ACC112 (cell line): ENCODE measurements at regions not wholly inside any gene's neighbourhood (a gene's known extent, or its start where the extent isn't known, plus 50 kb on each side); places are given as distances from the start of the nearest gene placed in this dataset.
"Not testable (repeated sequence)": the region's sequence is repeated elsewhere in the genome, so short reads cannot be mapped to it uniquely, and the experiment has no call there.

Experiments
- H2AFZ ChIP-seq: fragments of 200-600 bp; sonication (generic); one replicate; pipeline ENCODE4 v1.6.0; 2017; ENCODE audit warnings: antibody characterized with exemption, low read length; ENCODE audit not compliant: unreplicated experiment
- H3K27ac ChIP-seq: fragments of 200-600 bp; sonication (generic); 2 replicates; pipeline ENCODE4 v1.5.1; 2014; ENCODE audit warnings: low read depth, mild to moderate bottlenecking, antibody characterized with exemption, low read length, moderate library complexity
- H3K27me3 ChIP-seq: fragments of 200-600 bp; sonication (generic); 2 replicates; pipeline ENCODE4 v1.6.1; 2014; ENCODE audit warnings: mild to moderate bottlenecking, antibody characterized with exemption, low read length, moderate library complexity, mixed read lengths; ENCODE audit not compliant: insufficient read depth
- H3K36me3 ChIP-seq: fragments of 200-600 bp; sonication (generic); 2 replicates; pipeline ENCODE4 v1.6.1; 2016; ENCODE audit warnings: mild to moderate bottlenecking, antibody characterized with exemption, low read length, moderate library complexity, mixed read lengths; ENCODE audit not compliant: insufficient read depth
- H3K4me1 ChIP-seq: fragments of 200-600 bp; sonication (generic); one replicate; pipeline ENCODE4 v1.6.1; 2016; ENCODE audit warnings: low read length, mixed read lengths; ENCODE audit not compliant: insufficient read depth, unreplicated experiment, control insufficient read depth
- H3K4me3 ChIP-seq: fragments of 200-600 bp; sonication (generic); 2 replicates; pipeline ENCODE4 v1.5.1; 2014; ENCODE audit warnings: mild to moderate bottlenecking, low read depth, low read length
- H3K79me2 ChIP-seq: fragments of 200-600 bp; sonication (generic); one replicate; pipeline ENCODE4 v1.6.0; 2016; ENCODE audit warnings: low read length; ENCODE audit not compliant: control insufficient read depth, unreplicated experiment, insufficient read depth

DNA sequence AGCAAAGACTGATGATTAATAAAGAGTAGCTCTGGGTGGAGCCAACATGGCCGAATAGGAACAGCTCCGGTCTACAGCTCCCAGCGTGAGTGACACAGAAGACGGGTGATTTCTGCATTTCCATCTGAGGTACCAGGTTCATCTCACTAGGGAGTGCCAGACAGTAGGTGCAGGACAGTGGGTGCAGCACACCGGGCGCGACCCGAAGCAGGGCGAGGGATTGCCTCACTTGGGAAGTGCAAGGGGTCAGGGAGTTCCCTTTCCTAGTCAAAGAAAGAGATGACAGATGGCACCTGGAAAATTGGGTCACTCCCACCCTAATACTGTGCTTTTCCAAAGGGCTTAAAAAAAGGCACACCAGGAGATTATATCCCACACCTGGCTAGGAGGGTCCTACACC is 533.4 kb upstream of the LRATD1 start:
- not testable (repeated sequence) for H3K27ac ChIP-seq, H3K4me1 ChIP-seq, H3K4me3 ChIP-seq, H3K36me3 ChIP-seq, H3K79me2 ChIP-seq, H3K27me3 ChIP-seq, H2AFZ ChIP-seq

GRCh38 chr2:14114275-14114674 is 518.2 kb upstream of the LRATD1 start:
- Histone ChIP-seq H3K27ac (no peak overlapping the region), H2AFZ (no peak overlapping the region), H3K36me3 (no peaks in the 10 kb centered on the region), H3K79me2 (no peaks in the 10 kb centered on the region), H3K4me1 (no peaks in the 10 kb centered on the region), H3K4me3 (no peak overlapping the region), H3K27me3 (no peaks in the 10 kb centered on the region)

GRCh38 chr2:14120376-14120775 is 512.1 kb upstream of the LRATD1 start:
- Histone ChIP-seq H3K4me1 (no peaks in the 10 kb centered on the region), H3K4me3 (no peak overlapping the region), H3K79me2 (no peaks in the 10 kb centered on the region), H3K27me3 (no peaks in the 10 kb centered on the region), H2AFZ (no peak overlapping the region), H3K27ac (no peak overlapping the region), H3K36me3 (no peaks in the 10 kb centered on the region)

- Histone ChIP-seq H3K79me2 (no peaks in the 10 kb centered on the region), H3K27ac (no peak overlapping the region), H3K4me1 (no peaks in the 10 kb centered on the region), H3K27me3 (no peaks in the 10 kb centered on the region), H3K4me3 (no peak overlapping the region), H3K36me3 (no peaks in the 10 kb centered on the region), H2AFZ (no peak overlapping the region)
Measured at GRCh38 chr2:14123436-14124103, 508.9 kb upstream of the LRATD1 start.

GRCh38 chr2:14125624-14126293 is 506.8 kb upstream of the LRATD1 start:
- no peak overlapping the region for H3K4me3 ChIP-seq
- H2AFZ ChIP-seq, result no peak overlapping the region
- no peaks in the 10 kb centered on the region for H3K36me3 ChIP-seq
- no peaks in the 10 kb centered on the region for H3K4me1 ChIP-seq
- no peaks in the 10 kb centered on the region for H3K27me3 ChIP-seq
- H3K27ac ChIP-seq, result no peak overlapping the region
- H3K79me2 ChIP-seq, result no peaks in the 10 kb centered on the region

DNA sequence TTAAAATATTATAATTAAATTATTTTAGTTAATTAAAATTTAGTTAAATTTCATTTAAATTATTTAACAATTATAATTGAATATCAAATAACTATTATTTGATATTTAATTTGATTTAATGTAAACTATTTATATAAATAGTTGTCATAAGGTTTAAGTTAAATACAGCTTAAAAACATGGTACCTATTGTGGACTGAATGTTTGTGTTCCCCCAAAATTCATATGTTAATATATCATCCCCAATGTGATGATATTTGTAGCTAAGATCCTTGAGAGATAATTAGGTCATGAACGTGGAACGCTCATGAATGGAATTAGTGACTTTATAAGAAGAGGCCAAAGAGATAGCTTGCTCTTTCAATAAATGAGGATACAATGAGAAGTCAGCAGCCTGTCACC is 505.7 kb upstream of the LRATD1 start:
- no peaks in the 10 kb centered on the region for H3K4me1 ChIP-seq
- H3K27me3 ChIP-seq, result no peaks in the 10 kb centered on the region
- no peak overlapping the region for H3K4me3 ChIP-seq
- H3K27ac ChIP-seq, result no peak overlapping the region
- no peak overlapping the region for H2AFZ ChIP-seq
- H3K79me2 ChIP-seq, result no peaks in the 10 kb centered on the region
- H3K36me3 ChIP-seq, result no peaks in the 10 kb centered on the region

DNA sequence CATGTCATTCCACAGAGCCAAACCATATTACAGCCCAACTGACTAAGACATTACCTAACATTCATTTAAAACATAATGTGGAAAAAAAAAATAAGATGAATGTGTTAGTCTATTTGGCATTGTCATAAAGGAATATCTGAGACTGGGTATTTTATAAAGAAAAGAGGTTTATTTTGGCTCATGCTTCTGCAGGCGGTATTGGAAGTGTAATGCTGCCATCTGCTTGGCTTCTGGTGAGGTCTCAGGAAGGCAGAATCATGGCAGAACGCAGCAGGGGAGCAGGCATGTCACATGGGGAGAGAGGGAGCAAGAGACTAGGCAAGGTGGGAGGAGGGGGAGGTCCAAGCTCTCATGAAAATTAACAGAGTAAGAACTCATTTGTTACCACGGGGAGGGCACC is 504.8 kb upstream of the LRATD1 start:
- H3K4me1 ChIP-seq, result no peaks in the 10 kb centered on the region
- no peaks in the 10 kb centered on the region for H3K79me2 ChIP-seq
- H2AFZ ChIP-seq, result no peak overlapping the region
- H3K36me3 ChIP-seq, result no peaks in the 10 kb centered on the region
- H3K4me3 ChIP-seq, result no peak overlapping the region
- H3K27me3 ChIP-seq, result no peaks in the 10 kb centered on the region
- H3K27ac ChIP-seq, result no peak overlapping the region

DNA sequence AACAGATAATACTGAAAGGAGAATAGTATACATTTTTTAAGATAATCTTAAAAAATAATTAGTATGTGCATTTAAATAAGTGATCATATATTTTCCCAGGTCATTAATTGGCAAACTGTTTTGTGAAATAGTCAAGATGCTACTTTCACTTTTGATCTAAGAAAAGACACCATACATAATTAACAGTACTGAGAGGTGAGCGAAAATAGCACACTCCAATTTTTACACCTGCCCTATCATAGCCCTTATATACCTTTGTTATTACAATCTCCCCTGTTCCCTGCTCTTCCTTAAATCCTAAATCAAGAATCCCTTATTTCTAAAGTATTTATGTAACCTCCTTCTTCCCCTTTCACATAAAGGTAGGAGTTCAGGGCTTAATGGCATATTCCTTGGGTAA is 500.1 kb upstream of the LRATD1 start:
- no peaks in the 10 kb centered on the region for H3K27me3 ChIP-seq
- no peaks in the 10 kb centered on the region for H3K79me2 ChIP-seq
- no peak overlapping the region for H3K4me3 ChIP-seq
- no peaks in the 10 kb centered on the region for H3K36me3 ChIP-seq
- no peaks in the 10 kb centered on the region for H3K4me1 ChIP-seq
- H3K27ac ChIP-seq, result no peak overlapping the region
- H2AFZ ChIP-seq, result no peak overlapping the region

DNA sequence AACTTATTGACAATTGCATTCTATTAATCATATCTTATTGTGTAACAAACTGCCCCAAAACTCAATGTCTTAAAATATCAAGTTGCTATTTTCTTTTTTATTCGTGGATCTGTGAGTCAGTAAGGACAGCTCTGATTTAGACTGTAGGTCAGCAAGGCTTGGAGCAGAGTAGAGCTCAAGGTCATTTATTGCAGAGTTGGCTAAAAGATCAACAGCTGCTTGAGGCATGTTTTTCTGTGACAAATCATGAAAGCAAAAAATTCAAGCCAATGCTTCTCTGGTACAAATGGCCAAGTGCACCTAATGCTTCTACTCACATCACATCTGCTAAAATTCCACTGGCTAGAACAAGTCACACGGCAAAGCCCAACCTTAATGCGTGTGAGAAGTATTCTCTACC is 497.7 kb upstream of the LRATD1 start:
- H3K79me2 ChIP-seq, result no peaks in the 10 kb centered on the region
- H3K4me1 ChIP-seq, result no peaks in the 10 kb centered on the region
- H3K4me3 ChIP-seq, result no peak overlapping the region
- no peaks in the 10 kb centered on the region for H3K36me3 ChIP-seq
- no peak overlapping the region for H3K27ac ChIP-seq
- no peak overlapping the region for H2AFZ ChIP-seq
- H3K27me3 ChIP-seq, result no peaks in the 10 kb centered on the region

DNA sequence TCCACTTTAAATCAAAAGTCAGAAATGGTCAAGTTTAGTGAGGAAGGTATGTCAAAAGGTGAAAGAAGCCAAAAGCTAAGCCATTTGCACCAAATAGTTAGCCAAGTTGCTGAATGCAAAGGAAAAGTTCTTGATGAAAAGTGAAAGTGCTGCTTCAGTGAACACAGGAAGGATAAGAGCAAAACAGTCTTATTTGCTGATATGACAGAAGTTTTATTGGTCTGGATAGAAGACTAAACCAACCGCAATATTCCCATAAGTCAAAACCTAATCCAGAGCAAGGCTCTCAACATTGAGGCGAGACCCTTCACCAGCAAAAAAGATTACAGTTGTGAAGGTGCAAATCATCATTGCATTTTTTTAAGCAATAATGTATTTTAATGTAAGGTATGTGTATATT is 496.5 kb upstream of the LRATD1 start:
- Histone ChIP-seq H3K27ac (no peak overlapping the region), H3K79me2 (no peaks in the 10 kb centered on the region), H3K27me3 (no peaks in the 10 kb centered on the region), H3K4me3 (no peak overlapping the region), H3K36me3 (no peaks in the 10 kb centered on the region), H2AFZ (no peak overlapping the region), H3K4me1 (no peaks in the 10 kb centered on the region)

- Histone ChIP-seq H3K79me2 (no peaks in the 10 kb centered on the region), H2AFZ (no peak overlapping the region), H3K4me3 (no peak overlapping the region), H3K4me1 (no peaks in the 10 kb centered on the region), H3K27ac (no peak overlapping the region), H3K27me3 (no peaks in the 10 kb centered on the region), H3K36me3 (no peaks in the 10 kb centered on the region)
Measured at GRCh38 chr2:14137643-14138042, 494.9 kb upstream of the LRATD1 start.
